DOHH2 (cell line): ENCODE measurements at regions not wholly inside any gene's neighbourhood (a gene's known extent, or its start where the extent isn't known, plus 50 kb on each side); places are given as distances from the start of the nearest gene placed in this dataset.

ENCODE experiments used
- H3F3A ChIP-seq: fragments of 200-600 bp; sonication (generic), shearing (Covaris generic); 2 replicates; pipeline ENCODE4 v1.6.0; 2016; ENCODE audit warnings: antibody characterized with exemption, mild to moderate bottlenecking; ENCODE audit not compliant: control insufficient read depth, insufficient read depth
- H3K27ac ChIP-seq: fragments of 200-600 bp; sonication (generic); 2 replicates; pipeline ENCODE4 v1.5.1; 2014; ENCODE audit warnings: low read depth, mild to moderate bottlenecking, low read length, moderate library complexity
- H3K27me3 ChIP-seq: fragments of 200-600 bp; sonication (generic); 2 replicates; pipeline ENCODE4 v1.6.1; 2014; ENCODE audit warnings: mild to moderate bottlenecking, low read length, mixed read lengths; ENCODE audit not compliant: control insufficient read depth
- H3K36me3 ChIP-seq: fragments of 200-600 bp; sonication (generic); 2 replicates; pipeline ENCODE4 v1.6.1; 2014; ENCODE audit warnings: mild to moderate bottlenecking, low read length, moderate library complexity, mixed read lengths; ENCODE audit not compliant: control insufficient read depth
- H3K4me1 ChIP-seq: fragments of 200-600 bp; sonication (generic); 2 replicates; pipeline ENCODE4 v1.6.1; 2014; ENCODE audit warnings: mild to moderate bottlenecking, low read length, mixed read lengths; ENCODE audit not compliant: control insufficient read depth
- H3K4me2 ChIP-seq: fragments of 200-600 bp; sonication (generic); 2 replicates; pipeline ENCODE4 v1.6.0; 2014; ENCODE audit warnings: mild to moderate bottlenecking, low read length, moderate library complexity
- H3K4me3 ChIP-seq: fragments of 200-600 bp; sonication (generic); 2 replicates; pipeline ENCODE4 v1.5.1; 2014; ENCODE audit warnings: mild to moderate bottlenecking, low read length, mixed read lengths
- H3K79me2 ChIP-seq: fragments of 200-600 bp; sonication (generic); 2 replicates; pipeline ENCODE4 v1.6.1; 2014; ENCODE audit warnings: mild to moderate bottlenecking, low read length, mixed read lengths; ENCODE audit not compliant: control insufficient read depth
- H3K9me2 ChIP-seq: fragments of 200-600 bp; sonication (generic); replicated peaks from 2 replicates; pipeline ENCODE4 v1.6.1; 2014; ENCODE audit warnings: mild to moderate bottlenecking, low read length, mixed read lengths; ENCODE audit not compliant: control insufficient read depth
- H3K9me3 ChIP-seq: fragments of 200-600 bp; sonication (generic); 2 replicates; pipeline ENCODE4 v1.6.1; 2014; ENCODE audit warnings: antibody characterized with exemption, low read length, mixed read lengths; ENCODE audit not compliant: control insufficient read depth, insufficient read depth
- H4K20me1 ChIP-seq: fragments of 200-600 bp; sonication (generic); 2 replicates; pipeline ENCODE4 v1.6.0; 2014; ENCODE audit warnings: low read depth, mild to moderate bottlenecking, antibody characterized with exemption, low read length, moderate library complexity; ENCODE audit not compliant: control insufficient read depth, insufficient read depth
- EZH2phosphoT487 ChIP-seq: fragments of 200-600 bp; sonication (generic); IDR thresholded peaks from 2 replicates; pipeline ENCODE4 v1.6.1; 2017; ENCODE audit warnings: borderline replicate concordance, mild to moderate bottlenecking, antibody characterized with exemption, low read length, moderate library complexity, mixed read lengths
- TF ChIP-seq, protein P1 (sequence below): fragments of 200-600 bp; sonication (generic); IDR thresholded peaks from one replicate; pipeline ENCODE4 v1.5.1; 2014; ENCODE audit warnings: antibody characterized with exemption, mild to moderate bottlenecking, low read depth, low read length; ENCODE audit not compliant: poor library complexity, severe bottlenecking

DNA sequence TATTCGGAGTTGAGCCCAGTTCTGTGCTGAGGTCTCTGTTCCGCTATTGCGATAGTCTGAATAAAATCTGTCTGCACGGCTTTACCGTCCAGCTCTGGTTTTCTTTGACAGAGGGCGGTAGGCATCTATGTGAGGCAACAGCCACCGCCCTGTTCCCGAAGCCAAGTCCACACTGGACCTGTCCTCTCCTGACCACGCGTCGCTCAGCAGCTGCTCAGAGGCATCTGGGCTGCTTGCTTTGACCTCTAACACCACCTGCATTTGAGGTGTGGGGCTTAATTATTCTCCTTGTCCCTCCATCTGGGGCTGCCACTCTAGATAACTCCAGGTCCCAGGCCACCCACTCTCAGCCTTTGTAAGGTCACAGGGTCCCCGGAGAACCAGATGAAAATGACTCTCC is 168.4 kb upstream of the SMIM23 start:
- Histone ChIP-seq H3K4me2 (no peak overlapping the region), H3K9me2 (no peaks in the 10 kb centered on the region), H3F3A (no peaks in the 10 kb centered on the region), H3K9me3 (no peaks in the 10 kb centered on the region), H3K36me3 (no peaks in the 10 kb centered on the region), H3K27ac (no peak overlapping the region), H3K79me2 (no peaks in the 10 kb centered on the region), H3K27me3 (no peaks in the 10 kb centered on the region), H3K4me3 (no peak overlapping the region), H4K20me1 (no peaks in the 10 kb centered on the region), H3K4me1 (no peaks in the 10 kb centered on the region)
- TF ChIP-seq, protein P1, sequence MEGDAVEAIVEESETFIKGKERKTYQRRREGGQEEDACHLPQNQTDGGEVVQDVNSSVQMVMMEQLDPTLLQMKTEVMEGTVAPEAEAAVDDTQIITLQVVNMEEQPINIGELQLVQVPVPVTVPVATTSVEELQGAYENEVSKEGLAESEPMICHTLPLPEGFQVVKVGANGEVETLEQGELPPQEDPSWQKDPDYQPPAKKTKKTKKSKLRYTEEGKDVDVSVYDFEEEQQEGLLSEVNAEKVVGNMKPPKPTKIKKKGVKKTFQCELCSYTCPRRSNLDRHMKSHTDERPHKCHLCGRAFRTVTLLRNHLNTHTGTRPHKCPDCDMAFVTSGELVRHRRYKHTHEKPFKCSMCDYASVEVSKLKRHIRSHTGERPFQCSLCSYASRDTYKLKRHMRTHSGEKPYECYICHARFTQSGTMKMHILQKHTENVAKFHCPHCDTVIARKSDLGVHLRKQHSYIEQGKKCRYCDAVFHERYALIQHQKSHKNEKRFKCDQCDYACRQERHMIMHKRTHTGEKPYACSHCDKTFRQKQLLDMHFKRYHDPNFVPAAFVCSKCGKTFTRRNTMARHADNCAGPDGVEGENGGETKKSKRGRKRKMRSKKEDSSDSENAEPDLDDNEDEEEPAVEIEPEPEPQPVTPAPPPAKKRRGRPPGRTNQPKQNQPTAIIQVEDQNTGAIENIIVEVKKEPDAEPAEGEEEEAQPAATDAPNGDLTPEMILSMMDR = no peak
- TF ChIP-seq EZH2phosphoT487 = no peak

DNA sequence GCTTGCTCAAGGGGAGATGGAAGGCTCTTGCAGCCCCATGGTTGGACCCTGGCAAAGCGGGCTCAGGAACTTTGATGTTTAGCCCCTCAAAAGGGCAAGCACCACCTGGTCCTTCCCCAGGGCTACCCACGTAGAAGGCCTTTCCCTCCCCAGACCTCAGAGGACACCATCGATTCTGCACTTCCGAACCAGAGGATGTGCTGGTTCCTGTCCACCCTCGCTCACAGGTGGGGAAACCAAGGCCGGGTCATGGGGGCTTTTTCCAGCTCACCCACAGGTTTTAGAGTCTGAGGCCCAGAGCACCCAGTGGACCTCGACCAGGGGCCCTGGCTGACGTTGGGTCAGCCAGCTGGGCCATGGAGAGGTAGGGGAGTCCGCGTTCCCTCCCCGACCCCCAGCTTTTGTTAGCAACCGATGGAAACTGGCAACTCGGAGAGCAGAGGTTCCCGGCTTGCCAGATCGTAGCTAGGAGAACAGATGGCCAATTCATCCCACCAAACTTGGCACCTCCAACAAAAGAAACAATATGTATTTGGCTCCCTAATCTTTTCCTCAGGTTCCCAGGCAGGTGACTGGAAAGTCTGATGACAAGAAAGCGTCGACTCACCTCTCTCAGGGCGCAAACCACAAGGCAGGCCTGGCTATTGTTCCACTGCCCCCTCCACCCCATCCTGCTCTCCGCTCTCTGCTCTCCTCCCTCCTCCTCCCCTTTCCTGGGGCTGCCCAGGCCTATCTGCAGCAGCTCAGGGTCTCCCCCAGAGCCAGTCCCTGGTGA is 167.6 kb upstream of the SMIM23 start:
- no peak for TF ChIP-seq EZH2phosphoT487
- Histone ChIP-seq H3K4me2 (no peak overlapping the region), H3K27ac (no peak overlapping the region), H3K79me2 (no peaks in the 10 kb centered on the region), H3K9me3 (no peaks in the 10 kb centered on the region), H3F3A (no peaks in the 10 kb centered on the region), H3K27me3 (no peaks in the 10 kb centered on the region), H4K20me1 (no peaks in the 10 kb centered on the region), H3K4me1 (no peaks in the 10 kb centered on the region), H3K36me3 (no peaks in the 10 kb centered on the region), H3K9me2 (no peaks in the 10 kb centered on the region), H3K4me3 (no peak overlapping the region)

DNA sequence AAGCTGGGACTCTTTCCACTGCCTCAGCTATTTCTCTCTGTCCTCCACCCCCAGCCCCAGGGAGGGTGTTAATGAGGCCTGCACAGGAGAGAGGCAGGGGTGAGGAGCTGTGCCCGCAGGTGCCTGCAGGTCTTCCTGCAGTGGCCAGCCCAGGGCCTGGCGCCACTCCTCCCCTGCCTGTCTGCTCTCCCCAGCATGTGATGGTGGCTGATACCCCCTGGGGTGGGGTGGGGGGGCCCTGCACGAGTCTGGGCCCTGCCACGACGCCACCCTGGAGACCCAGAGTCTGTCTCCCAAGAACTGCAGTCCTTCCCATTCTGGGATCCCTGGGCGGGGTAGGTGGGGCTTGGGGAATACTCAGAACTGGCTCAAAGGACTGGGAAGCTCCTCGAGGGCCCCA is 166.4 kb upstream of the SMIM23 start:
- Histone ChIP-seq H3K27me3 (no peaks in the 10 kb centered on the region), H3K4me1 (no peaks in the 10 kb centered on the region), H3K4me3 (no peak overlapping the region), H3K27ac (no peak overlapping the region), H3K79me2 (no peaks in the 10 kb centered on the region), H3K9me2 (no peaks in the 10 kb centered on the region), H3K36me3 (no peaks in the 10 kb centered on the region), H3K9me3 (no peaks in the 10 kb centered on the region), H3F3A (no peaks in the 10 kb centered on the region), H3K4me2 (no peak overlapping the region), H4K20me1 (no peaks in the 10 kb centered on the region)
- TF ChIP-seq, protein P1 = no peak
- no peak for TF ChIP-seq EZH2phosphoT487

DNA sequence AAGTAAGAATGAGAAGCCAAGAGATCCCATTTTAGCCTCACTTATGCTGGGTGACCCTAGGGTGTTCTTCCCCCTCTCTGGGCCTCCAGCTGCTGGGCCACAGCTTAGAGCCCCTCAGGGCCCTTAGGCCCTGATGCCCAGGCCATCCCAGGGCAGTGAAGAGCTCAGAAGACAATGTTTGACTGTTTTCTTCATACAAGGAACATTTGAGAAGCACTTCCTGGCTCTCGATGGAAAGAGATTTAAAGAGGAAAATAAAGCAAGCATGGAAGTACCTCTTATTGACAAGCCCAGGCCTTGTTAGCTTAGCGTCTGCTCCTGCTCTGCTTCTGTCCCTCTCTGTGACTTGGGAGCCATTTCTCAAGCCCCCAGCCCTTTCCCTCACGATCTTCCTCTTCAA is 165.9 kb upstream of the SMIM23 start:
- Histone ChIP-seq H3K36me3 (no peaks in the 10 kb centered on the region), H3K27me3 (no peaks in the 10 kb centered on the region), H3K4me1 (no peaks in the 10 kb centered on the region), H3K9me2 (no peaks in the 10 kb centered on the region), H3K27ac (no peak overlapping the region), H3K4me2 (no peak overlapping the region), H3K9me3 (no peaks in the 10 kb centered on the region), H4K20me1 (no peaks in the 10 kb centered on the region), H3K79me2 (no peaks in the 10 kb centered on the region), H3K4me3 (no peak overlapping the region), H3F3A (no peaks in the 10 kb centered on the region)
- TF ChIP-seq EZH2phosphoT487 = no peak
- TF ChIP-seq, protein P1 = no peak
